ENCODE measurements at regions not wholly inside any gene's neighbourhood (a gene's known extent, or its start where the extent isn't known, plus 50 kb on each side); places are given as distances from the start of the nearest gene placed in this dataset.

DNA sequence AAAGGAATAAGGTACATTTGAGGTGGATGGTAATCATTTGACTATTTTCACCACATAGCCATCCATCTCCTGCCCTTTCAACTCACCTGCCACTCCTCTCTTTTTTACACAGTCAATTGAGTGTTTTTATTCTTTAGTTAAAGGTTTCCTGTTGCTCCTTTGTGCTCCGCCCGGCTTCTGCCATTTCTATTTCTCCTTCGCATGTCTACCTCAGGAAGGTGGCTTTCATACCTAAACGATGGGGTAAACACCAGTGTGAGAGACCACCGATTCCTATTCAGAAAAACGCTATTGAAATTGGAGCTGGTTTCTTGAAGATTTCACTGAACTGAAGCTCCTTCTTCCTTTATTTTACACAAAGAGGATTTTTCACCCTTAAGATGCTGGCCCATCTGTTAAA is 1628.0 kb upstream of the PIK3C3 start:
- TF ChIP-seq, protein P1, sequence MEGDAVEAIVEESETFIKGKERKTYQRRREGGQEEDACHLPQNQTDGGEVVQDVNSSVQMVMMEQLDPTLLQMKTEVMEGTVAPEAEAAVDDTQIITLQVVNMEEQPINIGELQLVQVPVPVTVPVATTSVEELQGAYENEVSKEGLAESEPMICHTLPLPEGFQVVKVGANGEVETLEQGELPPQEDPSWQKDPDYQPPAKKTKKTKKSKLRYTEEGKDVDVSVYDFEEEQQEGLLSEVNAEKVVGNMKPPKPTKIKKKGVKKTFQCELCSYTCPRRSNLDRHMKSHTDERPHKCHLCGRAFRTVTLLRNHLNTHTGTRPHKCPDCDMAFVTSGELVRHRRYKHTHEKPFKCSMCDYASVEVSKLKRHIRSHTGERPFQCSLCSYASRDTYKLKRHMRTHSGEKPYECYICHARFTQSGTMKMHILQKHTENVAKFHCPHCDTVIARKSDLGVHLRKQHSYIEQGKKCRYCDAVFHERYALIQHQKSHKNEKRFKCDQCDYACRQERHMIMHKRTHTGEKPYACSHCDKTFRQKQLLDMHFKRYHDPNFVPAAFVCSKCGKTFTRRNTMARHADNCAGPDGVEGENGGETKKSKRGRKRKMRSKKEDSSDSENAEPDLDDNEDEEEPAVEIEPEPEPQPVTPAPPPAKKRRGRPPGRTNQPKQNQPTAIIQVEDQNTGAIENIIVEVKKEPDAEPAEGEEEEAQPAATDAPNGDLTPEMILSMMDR (IDR thresholded peaks at IDR 0.05) = no peak
- no peak for TF ChIP-seq EP300 (IDR thresholded peaks at IDR 0.05)

Measured in ovary (tissue), 3 donors.